ENCODE measurements at regions not wholly inside any gene's neighbourhood (a gene's known extent, or its start where the extent isn't known, plus 50 kb on each side); places are given as distances from the start of the nearest gene placed in this dataset.
"Not testable (repeated sequence)": the region's sequence is repeated elsewhere in the genome, so short reads cannot be mapped to it uniquely, and the experiment has no call there.

- intact Hi-C loops (cut with DNase I): no loop called here
- no peak overlapping the region for H3K27ac ChIP-seq
- no peak for ATAC-seq
Observed at GRCh38 chr7:106747804-106748203, 86.8 kb upstream of the CCDC71L start.

DNA sequence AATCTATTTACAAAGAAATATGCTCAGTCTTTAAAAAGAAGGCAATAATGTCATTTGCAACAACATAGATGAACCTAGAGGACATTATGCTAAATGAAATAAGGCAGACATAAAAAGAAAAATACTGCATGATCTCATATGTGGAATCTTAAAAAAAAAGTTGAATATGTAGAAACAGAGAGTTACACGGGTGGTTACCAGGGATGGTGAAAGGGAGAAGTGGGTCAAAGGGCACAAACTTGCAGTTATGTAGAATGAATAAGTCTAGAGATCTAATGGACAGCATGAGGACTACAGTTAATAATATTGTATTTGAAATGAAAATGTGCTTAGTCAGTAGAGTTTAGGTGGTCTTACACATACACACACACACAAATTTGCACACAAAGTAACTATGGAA lies 88.2 kb upstream of the CCDC71L start:
- H3K27ac ChIP-seq: no peak overlapping the region
- H3K27me3 ChIP-seq: no peaks in the 10 kb centered on the region
- no peaks in the 10 kb centered on the region for H3K36me3 ChIP-seq
- H3K9me3 ChIP-seq: no peaks in the 10 kb centered on the region
- no peak overlapping the region for H3K4me3 ChIP-seq
- TF ChIP-seq, protein P1, sequence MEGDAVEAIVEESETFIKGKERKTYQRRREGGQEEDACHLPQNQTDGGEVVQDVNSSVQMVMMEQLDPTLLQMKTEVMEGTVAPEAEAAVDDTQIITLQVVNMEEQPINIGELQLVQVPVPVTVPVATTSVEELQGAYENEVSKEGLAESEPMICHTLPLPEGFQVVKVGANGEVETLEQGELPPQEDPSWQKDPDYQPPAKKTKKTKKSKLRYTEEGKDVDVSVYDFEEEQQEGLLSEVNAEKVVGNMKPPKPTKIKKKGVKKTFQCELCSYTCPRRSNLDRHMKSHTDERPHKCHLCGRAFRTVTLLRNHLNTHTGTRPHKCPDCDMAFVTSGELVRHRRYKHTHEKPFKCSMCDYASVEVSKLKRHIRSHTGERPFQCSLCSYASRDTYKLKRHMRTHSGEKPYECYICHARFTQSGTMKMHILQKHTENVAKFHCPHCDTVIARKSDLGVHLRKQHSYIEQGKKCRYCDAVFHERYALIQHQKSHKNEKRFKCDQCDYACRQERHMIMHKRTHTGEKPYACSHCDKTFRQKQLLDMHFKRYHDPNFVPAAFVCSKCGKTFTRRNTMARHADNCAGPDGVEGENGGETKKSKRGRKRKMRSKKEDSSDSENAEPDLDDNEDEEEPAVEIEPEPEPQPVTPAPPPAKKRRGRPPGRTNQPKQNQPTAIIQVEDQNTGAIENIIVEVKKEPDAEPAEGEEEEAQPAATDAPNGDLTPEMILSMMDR (IDR thresholded peaks at IDR 0.05): no peak
- intact Hi-C loops (cut with DNase I): no loop called here
- H3K4me1 ChIP-seq: no peaks in the 10 kb centered on the region
- ATAC-seq: no peak
- DNase-seq: no peak

More at GRCh38 chr7:106747804-106748203, 86.8 kb upstream of the CCDC71L start:
- Histone ChIP-seq H3K4me3 (no peak overlapping the region), H3K9me3 (no peaks in the 10 kb centered on the region), H3K27me3 (no peaks in the 10 kb centered on the region), H3K36me3 (no peaks in the 10 kb centered on the region), H3K4me1 (no peaks in the 10 kb centered on the region)
- TF ChIP-seq, protein P1 (IDR thresholded peaks at IDR 0.05): no peak
- no peak for DNase-seq

DNA sequence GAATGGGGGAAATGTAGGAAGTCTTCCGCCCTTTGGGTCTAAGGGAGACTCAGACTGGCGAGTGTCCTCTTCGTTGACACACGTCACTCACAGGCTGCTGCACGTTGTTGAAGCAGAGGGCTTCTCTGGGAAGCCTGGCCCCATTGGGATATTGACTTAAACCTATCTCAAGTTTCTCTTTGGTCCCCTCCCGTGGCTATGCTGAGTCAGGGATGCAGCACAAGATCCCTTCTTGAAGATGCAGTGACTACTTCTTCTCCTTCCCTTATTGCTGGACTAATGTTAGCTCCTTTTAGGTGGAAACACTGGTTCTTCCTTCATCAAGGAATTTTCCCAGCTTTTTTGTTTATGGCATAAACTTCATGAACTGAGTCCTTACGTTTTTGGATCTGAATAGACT lies 89.8 kb upstream of the CCDC71L start:
- Histone ChIP-seq H3K27me3 (no peaks in the 10 kb centered on the region), H3K9me3 (no peaks in the 10 kb centered on the region), H3K36me3 (no peaks in the 10 kb centered on the region), H3K4me1 (no peaks in the 10 kb centered on the region), H3K27ac (no peak overlapping the region), H3K4me3 (no peak overlapping the region)
- no peak for DNase-seq
- ATAC-seq: no peak
- TF ChIP-seq, protein P1 (IDR thresholded peaks at IDR 0.05): no peak
- intact Hi-C loops (cut with DNase I): no loop called here

DNA sequence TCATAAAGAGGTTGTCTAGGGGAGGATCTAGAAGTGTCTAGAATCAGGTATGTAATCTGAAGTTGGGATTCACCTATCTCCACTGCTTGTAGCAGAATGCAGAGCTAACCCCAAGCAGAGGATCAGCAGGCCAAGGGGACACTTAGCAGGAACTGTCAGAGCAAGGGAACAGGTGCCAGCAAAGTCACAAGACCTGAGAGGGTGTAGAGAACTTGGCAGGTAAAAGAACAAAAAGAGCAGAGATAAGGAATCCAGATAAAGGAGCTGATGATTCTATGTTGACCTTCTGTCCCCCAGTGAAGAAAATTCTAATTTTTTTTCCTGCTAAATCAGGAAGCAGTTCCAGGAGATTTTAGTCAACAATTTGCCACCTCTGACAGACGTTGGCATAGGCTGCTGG lies 91.4 kb upstream of the CCDC71L start:
- intact Hi-C loops (cut with DNase I): no loop called here
- Histone ChIP-seq H3K36me3 (no peaks in the 10 kb centered on the region), H3K4me1 (no peaks in the 10 kb centered on the region), H3K27ac (no peak overlapping the region), H3K27me3 (no peaks in the 10 kb centered on the region), H3K4me3 (no peak overlapping the region), H3K9me3 (no peaks in the 10 kb centered on the region)
- no peak for DNase-seq
- no peak for ATAC-seq
- TF ChIP-seq, protein P1 (IDR thresholded peaks at IDR 0.05): no peak

DNA sequence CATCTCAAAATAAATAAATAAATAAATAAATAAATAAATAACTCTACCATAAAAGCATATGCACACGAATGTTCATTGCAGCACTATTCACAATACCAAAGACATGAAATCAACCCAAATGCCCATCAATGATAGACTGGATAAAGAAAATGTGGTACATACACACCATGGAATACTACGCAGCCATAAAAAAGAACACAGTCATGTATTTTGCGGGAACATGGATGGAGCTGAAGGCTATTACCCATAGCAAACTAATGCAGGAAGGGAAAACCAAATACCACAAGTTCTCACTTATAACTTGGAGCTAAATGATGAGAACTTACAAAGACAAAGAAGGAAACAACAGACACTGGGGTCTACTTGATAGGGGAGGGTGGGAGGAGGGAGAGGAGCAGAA lies 94.1 kb upstream of the CCDC71L start:
- ATAC-seq; H3K4me3 ChIP-seq; H3K27ac ChIP-seq; H3K36me3 ChIP-seq; H3K27me3 ChIP-seq; intact Hi-C loops (cut with DNase I); H3K4me1 ChIP-seq; DNase-seq; H3K9me3 ChIP-seq: not testable (repeated sequence)

DNA sequence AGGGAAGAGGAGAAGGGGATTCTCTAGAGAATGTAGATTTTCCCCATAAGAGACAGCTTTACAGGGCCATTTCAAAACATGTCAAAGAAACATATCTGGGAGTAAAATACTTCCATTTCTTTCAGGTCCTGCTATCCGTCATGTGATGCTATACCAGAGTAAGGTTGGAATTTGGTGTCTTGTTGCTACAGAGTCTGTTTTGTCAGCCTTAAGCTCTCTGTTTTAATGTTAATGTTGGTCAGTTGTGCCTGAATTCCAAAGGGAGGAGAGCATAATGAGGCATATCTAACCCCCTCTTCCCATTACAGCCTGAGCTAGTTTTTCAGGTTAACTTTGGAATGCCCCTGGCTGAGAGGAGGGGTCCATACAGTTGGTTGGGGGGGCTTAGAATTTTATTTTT lies 94.7 kb upstream of the CCDC71L start:
- intact Hi-C loops (cut with DNase I): no loop called here
- H3K4me1 ChIP-seq: no peaks in the 10 kb centered on the region
- TF ChIP-seq, protein P1 (IDR thresholded peaks at IDR 0.05): no peak
- DNase-seq (no peak), ATAC-seq (no peak)
- H3K4me3 ChIP-seq: no peak overlapping the region
- H3K27me3 ChIP-seq: no peaks in the 10 kb centered on the region
- H3K9me3 ChIP-seq: no peaks in the 10 kb centered on the region
- no peaks in the 10 kb centered on the region for H3K36me3 ChIP-seq
- no peak overlapping the region for H3K27ac ChIP-seq
